Frontal cortex (tissue), 3 donors: ENCODE measurements at regions not wholly inside any gene's neighbourhood (a gene's known extent, or its start where the extent isn't known, plus 50 kb on each side); places are given as distances from the start of the nearest gene placed in this dataset.

Experiments
- DNase-seq, 2 donors: peaks; one replicate each; pipeline ENCODE4 v3.0.0; 2012; ENCODE audit warnings: low spot score in 2 of 2
- FAIRE-seq: peaks from 2 replicates; lab custom pipeline; 2012; peaks lifted over from hg19 to GRCh38; lab: Jason Lieb, UNC
- donor health status: control.
- donor health status: control.
- donor health status: control.

DNA sequence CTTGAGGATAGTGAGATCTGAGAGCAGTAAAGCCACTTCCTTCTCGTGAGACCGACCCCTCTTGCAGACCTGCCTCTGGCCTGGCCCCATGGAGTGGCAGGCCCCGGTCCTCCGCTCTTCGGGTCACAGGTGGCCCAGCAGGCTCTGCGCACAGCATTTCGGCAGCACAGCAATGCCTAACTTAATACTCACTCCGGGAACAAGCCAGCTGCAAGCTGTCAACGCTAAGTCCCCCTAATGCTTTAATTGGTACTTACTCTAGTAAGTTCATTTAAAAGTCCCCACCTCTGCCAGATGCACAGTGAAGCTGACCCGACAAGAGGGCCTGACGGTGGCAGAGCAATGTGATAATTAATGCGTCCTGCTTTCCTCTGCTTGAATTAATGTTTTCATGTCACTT is 349.3 kb upstream of the B3GAT1 start:
- no peak for DNase-seq

DNA sequence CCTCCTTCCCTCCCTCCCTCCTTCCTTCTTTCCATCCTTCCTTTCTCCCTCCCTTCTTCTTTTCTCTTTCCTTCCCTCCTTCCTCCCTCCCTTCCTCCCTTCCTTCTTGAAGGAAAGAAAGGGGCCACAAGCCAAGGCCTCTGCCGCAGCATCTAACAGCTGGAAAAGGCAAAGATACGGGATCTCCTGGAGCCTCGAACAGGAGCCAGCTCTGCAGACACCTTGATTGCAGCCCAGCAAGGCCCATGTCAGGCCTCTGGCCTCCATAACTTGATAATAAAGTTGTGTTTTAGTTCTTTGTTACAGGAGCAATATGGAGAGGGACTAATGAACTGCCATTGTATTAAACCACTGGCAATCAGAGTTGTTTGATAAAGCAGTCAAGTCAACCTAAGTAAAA is 348.9 kb upstream of the B3GAT1 start:
- DNase-seq (no peak), FAIRE-seq (no peak)

More for the DNA sequence above, 349.3 kb upstream of the B3GAT1 start:
- no peak for FAIRE-seq

DNA sequence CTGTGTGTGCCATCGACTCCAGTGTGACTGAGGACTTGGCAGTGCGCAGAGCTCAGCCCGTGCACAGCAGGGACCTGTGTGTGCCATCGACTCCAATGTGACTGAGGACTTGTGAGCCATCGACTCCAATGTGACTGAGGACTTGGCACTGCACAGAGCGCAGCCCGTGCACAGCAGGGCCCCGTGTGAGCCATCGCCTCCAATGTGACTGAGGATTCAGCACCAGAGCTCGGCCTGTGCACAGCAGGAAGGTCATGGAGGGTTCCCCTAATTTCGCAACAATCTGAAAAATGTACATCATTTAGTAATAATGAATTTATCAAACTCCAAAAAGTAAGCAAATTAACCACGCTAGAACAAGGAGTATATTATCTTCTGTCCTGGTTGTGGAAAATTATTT is 348.3 kb upstream of the B3GAT1 start:
- FAIRE-seq (no peak), DNase-seq (no peak)

GRCh38 chr11:134759855-134760254 is 347.8 kb upstream of the B3GAT1 start:
- FAIRE-seq (no peak), DNase-seq (no peak)

DNA sequence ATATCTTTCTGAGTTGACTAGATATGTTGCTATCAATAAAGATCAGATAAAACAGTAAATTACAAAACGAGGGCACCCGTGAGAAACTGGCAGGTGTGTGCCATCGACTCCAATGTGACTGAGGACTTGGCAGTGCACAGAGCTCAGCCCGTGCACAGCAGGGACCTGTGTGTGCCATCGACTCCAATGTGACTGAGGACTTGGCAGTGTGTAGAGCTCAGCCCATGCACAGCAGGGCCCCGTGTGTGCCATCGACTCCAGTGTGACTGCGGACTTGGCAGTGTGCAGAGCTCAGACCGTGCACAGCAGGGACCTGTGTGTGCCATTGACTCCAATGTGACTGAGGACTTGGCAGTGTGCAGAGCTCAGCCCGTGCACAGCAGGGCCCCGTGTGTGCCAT is 347.2 kb upstream of the B3GAT1 start:
- no peak for DNase-seq
- no peak for FAIRE-seq

DNA sequence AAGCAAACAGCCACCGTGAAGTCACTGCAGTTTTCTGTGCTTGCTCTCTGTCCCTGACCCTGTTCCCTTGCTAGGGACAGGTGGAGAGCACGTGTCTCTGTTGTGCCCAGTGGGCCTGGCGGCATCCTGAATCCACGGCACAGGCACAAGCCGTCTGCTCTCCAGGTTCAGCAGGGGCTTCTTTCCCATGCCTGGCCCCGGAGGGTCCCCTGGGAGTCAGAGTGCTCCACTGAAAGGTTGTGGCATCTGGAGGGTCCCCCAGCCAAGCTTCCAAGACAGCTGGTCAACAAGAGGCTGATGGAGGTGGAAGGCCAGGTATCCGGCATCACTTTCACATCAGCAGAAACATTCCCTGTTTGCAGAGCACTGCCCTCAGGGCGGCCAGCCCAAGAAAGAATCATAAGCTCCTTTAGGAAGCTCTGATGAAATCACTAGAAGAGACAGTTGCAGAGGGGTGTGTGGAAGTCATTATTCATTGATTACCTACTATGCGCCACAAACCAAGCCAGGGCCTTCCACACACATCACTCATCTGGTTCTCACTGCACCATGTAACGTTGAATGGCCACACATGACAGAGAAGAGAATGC is 346.4 kb upstream of the B3GAT1 start:
- FAIRE-seq (no peak), DNase-seq (no peak)

DNA sequence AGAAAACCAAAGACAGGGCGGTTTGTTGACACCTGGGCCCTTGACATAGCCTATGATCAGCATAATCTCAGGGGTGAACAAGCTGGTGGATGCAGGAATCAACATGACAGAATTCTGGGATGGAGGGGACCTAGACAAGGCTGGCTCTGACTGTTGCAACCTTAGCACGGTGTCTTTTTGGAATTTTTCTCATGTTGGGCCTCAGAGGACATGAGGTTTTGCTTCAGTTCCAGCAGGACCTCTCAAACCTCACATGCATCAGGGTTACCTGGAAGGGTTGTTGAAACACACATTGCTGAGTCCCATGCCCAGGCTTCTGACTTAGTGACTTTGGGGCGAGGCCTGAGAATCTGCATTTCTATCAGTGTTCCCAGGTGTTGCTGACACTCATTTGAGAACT is 345.6 kb upstream of the B3GAT1 start:
- FAIRE-seq: no peak

DNA sequence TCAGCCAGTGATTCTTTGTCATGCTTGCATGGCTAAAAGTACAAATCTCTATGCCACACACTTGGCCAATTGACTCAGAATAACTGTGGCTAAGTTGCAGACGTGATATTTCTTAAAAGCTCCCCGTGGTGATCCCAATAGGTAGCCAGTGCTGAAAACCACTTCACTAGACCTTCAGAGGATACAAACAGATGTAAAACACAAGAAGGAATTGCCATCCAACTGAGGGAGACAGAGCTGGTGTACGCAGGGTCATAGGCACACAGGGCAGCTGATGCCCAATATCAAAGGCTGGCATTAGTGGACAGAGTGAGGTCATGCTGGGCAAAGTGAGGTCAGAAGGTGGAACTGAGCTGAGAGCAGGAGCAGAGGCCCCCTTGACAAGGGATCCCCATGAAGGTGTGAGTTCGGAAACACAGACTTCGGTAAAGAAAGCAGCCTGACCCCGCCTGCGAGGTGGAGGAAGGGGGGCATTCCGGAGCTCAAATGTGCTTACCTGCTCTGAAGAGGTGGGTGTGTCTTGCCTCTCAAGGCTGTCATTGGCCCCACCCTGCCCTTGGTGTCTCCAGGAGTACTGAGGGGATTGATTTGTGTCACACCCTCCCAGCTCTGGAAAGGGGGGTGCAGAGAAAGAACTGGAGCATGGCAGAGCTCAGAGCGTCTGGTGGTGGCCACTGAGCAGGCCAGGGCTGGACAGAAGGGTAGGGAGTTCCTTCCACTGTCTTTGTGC is 344.9 kb upstream of the B3GAT1 start:
- DNase-seq: no peak
- no peak for FAIRE-seq

More for the DNA sequence above, 345.6 kb upstream of the B3GAT1 start:
- no peak for DNase-seq

GRCh38 chr11:134755535-134755934 is 343.5 kb upstream of the B3GAT1 start:
- no peak for DNase-seq
- FAIRE-seq: no peak

- DNase-seq: no peak
- FAIRE-seq: no peak
These were observed 342.6 kb upstream of the B3GAT1 start for GRCh38 chr11:134754521-134755198.

DNA sequence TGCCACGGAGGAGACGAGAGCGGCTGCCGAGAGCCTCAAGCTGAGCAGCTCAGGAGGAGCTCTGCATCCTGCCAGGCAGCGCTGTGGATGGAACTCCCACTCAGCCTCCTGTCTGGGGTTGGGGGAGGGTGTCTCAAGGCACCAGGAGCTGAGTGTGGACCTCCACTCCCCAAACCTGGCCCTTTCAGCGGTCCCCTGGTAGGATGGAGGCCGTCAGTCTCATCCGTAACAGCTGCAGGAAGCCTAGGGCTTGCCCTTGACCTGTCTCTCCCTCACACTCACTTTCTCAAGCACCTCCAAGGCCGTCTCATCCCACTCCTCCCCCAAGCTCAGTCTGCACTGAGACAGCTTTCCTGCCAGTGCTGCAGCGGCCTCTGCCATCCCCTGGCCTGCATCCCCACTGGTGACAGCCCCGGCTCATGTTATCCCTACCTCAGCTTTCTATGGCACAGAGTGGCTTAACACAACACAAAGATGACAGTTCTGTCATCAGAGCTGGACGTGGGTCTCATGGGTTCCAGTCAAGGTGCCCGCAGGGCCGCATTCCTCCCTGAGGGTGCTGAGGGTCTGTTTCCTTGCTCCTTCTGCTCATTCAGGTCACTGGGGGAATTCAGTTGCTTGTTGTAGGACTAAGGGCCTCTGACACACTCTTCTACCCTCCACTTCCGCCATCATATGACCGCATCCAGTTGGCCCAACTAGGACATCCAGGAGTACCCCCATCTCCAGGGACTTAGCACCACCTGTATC is 341.9 kb upstream of the B3GAT1 start:
- no peak for DNase-seq
- no peak for FAIRE-seq

DNA sequence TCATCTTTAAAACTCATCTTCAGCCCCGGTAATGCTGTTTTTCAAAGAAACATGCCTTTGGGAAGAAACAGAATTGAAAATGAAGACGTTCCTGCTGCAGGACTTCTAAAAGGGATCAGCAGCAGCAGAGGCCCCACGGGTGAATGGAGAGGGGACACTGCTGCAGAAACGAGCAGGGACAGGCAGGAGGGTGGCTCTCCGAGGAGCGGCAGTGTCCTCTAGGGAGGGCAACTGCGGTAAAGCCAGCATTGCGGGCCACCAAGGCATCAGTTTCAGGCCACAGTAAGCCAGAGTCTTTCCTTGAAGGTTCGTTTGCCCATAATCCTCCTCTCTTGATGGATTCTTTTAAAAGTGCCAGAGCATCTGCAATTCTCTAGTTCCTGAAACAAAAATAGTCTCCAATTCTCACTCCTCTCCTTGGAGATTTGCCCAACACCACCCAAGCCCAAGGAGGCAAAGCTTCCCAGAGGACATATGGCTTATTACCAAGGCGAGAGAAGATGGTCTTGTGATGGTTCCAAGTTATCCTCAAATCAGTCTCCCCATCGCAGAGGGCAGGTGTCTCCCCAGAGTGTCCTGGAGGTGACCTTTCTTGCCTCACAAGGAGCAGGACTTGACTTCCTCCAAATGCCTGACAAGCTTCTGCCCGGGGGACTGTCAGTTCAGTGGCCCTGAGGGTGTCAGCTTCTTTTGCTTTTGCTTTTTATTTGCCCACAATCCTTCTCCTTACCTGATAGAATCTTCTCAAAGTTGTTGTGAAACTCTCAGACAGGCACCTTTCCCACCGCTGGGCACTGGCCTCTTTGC is 341.1 kb upstream of the B3GAT1 start:
- DNase-seq (no peak), FAIRE-seq (no peak)

DNA sequence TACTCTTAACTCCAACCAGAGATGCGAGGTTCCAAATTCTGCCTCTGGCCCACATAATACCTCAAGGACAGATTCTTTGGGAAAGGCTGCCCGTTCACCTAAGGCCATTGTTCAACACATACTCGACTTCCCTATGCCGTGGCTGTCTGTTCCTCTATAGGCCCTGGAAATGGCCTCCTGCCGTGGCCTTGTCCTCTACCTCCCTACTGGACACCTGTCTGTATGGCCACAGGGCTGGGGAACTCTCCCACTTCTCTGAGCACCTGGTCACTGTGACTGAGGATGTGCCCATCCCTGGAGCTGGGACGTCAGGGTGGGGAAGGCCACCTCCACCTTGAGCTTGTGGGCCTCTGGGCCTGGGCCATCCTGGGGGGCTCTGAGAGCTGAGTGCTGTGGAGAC is 340.5 kb upstream of the B3GAT1 start:
- DNase-seq (no peak), FAIRE-seq (no peak)

GRCh38 chr11:134751766-134752165 is 339.7 kb upstream of the B3GAT1 start:
- FAIRE-seq (no peak), DNase-seq (no peak)

DNA sequence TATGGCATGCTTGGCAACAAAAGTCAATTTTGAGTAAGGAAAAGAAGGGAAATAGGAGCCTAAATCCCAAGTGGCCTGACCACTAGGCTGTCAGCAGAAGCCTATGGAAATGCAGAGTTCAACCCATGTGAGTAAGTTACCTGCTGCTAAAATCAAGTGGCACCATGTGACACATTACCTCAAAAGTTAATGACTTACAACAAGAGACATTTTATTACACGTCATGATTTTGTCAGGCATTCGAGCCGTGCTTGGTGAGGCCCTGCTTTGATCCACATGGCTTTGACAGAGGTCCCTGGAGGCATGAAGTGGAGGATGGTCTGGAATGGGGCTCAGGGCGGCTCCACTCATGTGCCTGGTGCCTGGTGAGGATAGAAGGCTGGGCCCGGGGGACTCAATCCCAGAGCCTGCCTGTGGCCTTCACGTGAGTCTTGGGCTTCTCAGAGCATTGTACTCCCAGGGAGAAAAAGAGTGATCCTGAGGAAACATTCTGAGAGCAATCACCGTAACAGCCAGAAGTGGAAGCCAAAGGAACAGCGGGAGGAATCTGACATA is 339.1 kb upstream of the B3GAT1 start:
- DNase-seq: no peak
- no peak for FAIRE-seq

DNA sequence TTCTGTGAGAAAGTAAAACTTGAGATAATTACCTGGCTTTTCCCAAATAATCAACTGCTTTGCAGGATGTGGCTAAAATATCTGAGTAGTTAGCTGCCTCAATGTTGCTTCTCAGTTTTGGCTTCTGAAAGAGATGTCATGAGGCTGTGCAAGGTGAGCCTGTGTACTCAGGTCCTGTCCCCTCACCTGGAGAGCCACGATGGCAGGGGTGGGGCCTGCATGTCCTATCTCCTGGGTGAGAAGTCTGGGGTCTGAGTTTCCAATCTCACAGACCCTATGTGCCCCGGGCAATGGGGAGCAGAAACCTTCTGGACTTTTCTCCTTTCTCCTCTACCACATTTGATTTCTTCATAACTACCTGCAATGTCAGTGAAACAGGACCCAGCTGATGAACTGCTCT is 338.6 kb upstream of the B3GAT1 start:
- no peak for DNase-seq
- no peak for FAIRE-seq

- FAIRE-seq (no peak), DNase-seq (no peak)
These were observed 337.2 kb upstream of the B3GAT1 start for GRCh38 chr11:134749040-134749839.

- DNase-seq: no peak
- FAIRE-seq: no peak
These were observed 334.6 kb upstream of the B3GAT1 start for GRCh38 chr11:134746609-134747008.

DNA sequence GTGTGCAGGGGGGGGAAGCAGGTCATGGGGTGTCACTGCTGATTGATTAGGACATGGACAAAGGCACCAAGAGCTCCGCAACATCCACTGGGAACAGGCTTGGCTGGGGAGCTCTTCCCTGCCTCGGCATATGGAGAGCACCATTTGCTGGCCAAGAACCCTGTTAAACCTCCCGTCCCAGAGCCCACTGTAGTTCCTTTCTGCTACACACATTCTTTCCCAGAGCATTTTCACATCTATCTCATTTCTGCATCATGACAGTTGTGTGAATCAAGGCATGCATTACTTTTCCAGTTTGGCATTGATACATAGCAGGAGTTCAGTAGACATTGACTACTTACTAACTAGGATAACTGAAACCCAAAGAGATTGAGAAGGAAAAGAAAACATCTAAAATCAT is 333.4 kb upstream of the B3GAT1 start:
- no peak for FAIRE-seq
- no peak for DNase-seq
